ENCODE measurements at regions not wholly inside any gene's neighbourhood (a gene's known extent, or its start where the extent isn't known, plus 50 kb on each side); places are given as distances from the start of the nearest gene placed in this dataset.

GRCh38 chr19:31160336-31160926, 188.8 kb downstream of the TSHZ3 start:
- no peak for DNase-seq

DNA sequence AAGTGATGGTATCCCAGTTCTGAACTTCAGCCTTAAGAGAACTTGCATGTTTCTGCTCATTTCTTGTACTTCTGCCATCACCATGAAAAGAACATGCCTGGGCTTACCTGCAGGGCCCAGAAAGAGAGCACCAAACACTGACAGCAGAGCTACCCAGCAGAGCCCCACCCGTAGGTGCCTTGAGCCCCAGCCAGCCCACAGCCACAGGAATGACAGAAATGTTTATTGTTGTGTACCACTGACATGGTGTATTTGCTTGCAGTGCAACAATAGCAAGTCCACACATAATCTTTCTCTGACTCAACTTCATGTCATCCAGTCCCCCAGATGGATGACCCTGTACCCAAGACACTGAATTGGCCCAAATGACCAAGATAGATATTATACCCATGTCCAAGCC, 195.2 kb downstream of the TSHZ3 start:
- DNase-seq = no peak

- no peak for DNase-seq
Measured at GRCh38 chr19:31152906-31153305, 196.3 kb downstream of the TSHZ3 start.

DNA sequence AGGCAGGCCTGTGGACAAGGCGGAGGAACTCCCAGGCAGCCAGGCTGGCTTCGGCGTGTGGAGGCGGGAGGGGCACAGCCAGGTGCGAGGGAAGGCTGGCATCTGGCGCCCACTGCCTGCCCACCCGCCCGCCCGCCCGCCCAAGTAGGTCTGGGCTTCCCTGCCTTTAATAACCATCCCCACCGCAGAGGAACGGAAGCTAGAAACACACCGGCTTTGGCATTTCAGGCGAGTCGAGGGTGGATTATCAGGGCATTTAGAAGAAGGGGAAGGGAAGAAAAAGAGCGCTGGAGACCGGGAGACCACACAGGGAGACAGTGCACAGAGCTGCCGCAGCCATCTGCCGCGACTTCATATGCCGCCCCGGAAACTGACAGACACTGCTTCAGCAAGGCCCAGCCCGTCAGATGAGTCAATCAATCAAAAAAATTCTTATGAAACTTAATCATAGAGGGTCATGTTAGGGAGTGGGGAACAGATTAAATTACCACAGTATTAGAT, 199.7 kb downstream of the TSHZ3 start:
- no peak for DNase-seq

- DNase-seq = no peak
Measured at GRCh38 chr19:31148671-31149070, 200.6 kb downstream of the TSHZ3 start.

DNA sequence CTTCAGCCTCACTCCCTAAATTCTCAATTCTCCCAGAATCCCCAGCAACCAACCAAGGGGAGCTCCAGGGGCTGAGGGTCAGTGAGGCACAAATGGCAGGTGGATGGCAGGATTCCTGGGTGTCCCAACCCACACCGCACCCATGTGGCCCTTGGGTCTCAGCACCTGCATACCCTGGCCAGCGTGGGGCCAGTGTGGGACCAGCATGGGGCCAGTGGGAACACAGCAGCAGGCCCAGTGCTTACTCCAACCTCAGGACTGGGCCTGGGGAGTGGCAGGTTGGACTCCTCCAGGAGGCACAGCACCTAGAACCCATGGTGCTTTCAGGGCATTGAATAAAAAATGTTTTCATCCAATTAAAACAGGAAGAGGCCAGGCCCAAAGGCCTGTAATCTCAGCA, 202.0 kb downstream of the TSHZ3 start:
- DNase-seq = no peak

- peak in 1 of 2 donors; percentile 5 for DNase-seq
Measured at GRCh38 chr19:31146546-31147183, 202.6 kb downstream of the TSHZ3 start.

DNA sequence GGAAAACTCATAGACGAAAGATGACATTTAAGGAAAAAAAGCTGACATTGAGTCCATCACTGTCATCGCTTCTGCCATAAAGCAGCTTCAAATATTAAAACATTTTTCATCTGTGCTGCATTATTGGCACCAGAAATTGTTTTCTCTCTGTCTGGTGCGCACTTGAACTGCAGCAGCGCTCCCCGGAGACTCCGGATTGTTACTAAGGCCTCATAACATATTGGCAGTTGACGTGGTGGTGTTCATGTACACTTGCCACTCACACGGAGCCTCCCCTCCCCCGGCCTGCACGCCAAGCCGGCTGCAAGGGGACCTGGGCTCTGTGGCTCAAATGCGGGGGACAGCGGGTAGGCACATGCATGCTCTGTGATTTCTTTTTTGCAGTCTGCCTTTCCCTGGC, 203.2 kb downstream of the TSHZ3 start:
- DNase-seq = no peak

DNA sequence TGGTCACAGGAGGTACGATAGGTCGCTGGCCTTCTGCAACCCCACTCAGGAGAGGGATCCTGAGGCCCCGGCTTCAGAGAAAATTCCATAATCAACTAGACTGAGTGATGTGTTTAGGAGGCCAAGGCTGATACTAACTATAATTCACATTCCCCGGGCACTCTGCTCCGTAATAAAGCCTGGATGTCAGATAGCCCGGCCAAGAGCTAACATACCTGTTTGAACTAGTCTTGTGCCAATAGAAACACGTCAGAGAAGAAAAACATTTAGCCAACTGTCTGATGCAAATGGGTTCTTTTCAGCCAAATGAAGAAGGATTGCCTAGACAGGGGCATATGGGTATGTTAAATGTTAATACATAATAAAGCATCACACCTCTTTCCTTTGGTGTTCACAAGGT, 204.2 kb downstream of the TSHZ3 start:
- DNase-seq = no peak

DNA sequence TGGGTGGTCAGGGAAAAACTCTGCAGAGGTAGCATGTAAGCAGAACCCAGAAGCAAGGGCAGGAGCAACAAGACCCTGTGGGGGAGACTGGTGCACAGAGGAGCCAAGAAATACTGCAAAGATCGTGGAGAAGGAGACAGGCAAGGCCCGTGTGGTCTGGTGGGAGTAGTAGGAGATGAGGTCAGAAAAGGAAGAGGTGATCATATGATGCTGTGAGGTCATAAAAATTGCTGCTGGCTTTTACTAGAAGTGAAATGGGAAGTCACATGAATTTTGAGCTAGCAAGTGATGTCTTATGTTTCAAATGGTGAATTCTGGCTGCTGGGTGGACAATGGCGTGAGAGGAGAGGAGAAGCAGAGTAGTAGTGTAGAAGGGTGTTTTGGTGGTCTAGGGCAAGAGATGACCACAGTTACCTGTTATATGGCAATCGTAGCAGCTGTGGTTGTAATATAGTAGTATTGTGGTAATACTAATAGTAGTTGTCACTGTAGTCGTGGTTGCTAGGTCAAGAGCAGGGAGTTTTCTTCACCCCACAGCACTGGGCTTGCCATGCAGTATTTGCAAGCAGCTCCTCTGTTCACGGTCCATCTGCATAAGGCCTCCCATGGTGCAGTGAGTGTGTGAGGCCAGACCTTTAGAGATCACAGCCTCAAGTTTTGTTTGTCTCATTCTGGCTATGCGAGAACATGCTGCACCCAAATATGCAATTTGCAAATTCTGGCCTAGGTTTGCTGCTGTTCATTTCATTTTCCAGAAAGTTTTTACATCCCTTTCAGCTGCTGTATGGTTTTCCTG, 205.0 kb downstream of the TSHZ3 start:
- peak; percentile 59 to 78 for DNase-seq

- DNase-seq = no peak
Measured at GRCh38 chr19:31141301-31141700, 207.9 kb downstream of the TSHZ3 start.

DNA sequence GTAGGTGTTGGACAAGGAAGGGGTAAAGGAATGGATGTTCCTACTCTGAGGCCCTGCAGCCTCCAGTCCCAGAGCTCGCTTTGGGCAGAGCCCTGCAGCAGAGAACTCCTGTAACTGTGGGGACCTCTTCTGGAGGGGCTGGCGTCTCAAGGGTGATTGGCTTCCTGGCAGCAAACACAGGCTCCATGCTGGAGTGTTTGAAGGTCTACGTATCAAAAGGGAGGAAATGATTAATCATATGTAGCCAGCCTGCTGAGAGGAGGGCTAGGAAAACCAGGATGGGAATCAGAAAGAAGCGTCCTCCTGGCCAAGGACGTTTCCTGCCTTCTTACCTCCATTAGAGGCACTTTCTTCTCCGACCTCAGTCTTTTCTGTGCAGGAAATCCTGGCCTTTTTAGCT, 208.5 kb downstream of the TSHZ3 start:
- no peak for DNase-seq

DNA sequence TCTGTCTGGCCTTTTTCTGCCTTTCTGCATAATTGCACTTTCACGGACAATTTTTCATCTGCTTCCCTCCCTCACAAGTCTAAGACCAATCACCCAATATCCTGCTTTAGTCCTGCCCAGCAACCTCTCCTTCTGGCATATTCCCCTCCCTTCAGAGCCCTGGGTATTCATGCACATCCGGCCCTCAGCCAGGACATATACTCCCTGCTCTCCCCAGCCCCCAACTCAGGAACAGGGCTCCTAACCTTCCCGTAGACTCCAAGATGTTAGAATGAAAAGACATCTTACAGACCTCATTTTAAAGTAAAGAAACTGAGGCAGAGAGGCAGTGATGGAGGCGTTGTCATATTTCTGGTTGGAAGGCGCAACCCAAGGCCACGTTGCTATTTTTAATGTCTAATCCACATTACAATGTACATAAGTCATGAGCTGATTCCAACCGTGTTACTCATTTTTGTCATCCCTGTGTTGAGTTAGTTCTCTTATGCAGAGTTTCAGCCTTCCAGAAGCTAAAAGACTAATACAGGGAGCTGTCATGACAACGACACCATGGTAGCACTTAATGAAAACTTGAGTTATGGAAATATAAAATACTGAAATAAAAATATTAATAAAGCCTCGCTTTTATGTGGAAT, 209.2 kb downstream of the TSHZ3 start:
- no peak for DNase-seq

- DNase-seq = no peak
Measured at GRCh38 chr19:31138077-31138476, 211.2 kb downstream of the TSHZ3 start.

DNA sequence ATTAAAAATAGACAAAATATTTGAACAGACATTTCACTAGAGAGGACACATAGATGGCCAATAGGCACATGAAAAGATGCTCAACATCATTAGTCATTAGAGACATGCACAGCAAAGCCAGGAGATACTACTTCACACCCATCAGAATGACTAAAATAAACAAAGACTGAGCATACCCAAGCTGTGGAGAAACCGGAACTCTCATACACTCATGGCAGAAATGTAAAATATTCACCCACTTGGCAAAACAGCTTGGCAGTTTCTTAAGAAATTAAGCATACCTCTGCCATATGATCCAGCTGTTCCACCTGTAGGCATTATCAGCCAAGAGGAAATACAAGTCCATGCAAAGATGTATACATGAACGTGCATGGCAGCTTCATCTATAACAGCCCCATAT, 213.4 kb downstream of the TSHZ3 start:
- no peak for DNase-seq

- DNase-seq = no peak
Measured at GRCh38 chr19:31132753-31133110, 216.5 kb downstream of the TSHZ3 start.

GRCh38 chr19:31128291-31128690, 220.9 kb downstream of the TSHZ3 start:
- DNase-seq = no peak

- no peak for DNase-seq
Measured at GRCh38 chr19:31127134-31127967, 221.9 kb downstream of the TSHZ3 start.

DNA sequence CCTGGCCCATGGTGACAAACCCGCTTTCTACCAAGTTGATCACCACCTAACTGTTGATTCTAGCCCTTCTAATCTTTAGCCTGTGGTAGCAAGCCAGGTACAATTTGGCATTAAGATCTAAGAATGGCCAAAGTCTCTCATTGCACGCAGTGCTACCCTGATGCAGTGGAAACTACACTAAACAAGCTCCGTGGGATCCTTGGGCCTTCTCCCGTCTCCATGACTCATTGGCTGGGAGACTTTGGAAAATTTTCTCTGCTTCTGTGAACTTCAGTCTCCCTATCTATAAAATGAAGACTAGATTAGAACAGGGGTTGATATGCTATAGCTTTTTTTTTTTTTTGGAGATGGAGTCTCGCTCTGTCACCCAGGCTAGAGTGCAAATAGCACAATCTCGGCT, 223.0 kb downstream of the TSHZ3 start:
- no peak for DNase-seq

DNA sequence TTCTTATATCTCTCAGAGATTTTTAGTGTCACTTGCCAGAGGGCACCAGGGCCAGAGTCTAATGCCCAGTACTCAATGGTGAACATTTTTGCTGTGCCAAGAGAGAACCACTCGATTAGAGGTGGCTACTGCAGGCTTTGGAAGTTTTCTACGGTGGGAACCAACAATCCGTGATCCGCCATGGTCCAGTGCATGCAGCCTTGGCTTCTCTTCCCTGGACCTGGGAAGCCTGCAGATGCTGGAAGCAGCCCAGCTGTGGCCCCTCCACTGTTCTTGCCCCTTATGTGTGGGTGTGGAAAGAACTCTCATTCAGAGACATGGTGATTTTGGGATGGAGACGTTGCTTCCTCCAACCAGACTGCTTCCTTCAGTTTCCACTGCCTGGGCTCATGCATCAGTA, 224.2 kb downstream of the TSHZ3 start:
- DNase-seq = no peak

GRCh38 chr19:31121501-31121900, 227.7 kb downstream of the TSHZ3 start:
- DNase-seq = no peak

- no peak for DNase-seq
Measured at GRCh38 chr19:31120952-31121351, 228.3 kb downstream of the TSHZ3 start.
